Suppressor macrophage (primary cell): ENCODE measurements at regions not wholly inside any gene's neighbourhood (a gene's known extent, or its start where the extent isn't known, plus 50 kb on each side); places are given as distances from the start of the nearest gene placed in this dataset.

ENCODE experiments used
- DNase-seq, 4 experiments: peaks; one replicate each; pipeline ENCODE4 v3.0.0-alpha.2; 2020 to 2022

DNA sequence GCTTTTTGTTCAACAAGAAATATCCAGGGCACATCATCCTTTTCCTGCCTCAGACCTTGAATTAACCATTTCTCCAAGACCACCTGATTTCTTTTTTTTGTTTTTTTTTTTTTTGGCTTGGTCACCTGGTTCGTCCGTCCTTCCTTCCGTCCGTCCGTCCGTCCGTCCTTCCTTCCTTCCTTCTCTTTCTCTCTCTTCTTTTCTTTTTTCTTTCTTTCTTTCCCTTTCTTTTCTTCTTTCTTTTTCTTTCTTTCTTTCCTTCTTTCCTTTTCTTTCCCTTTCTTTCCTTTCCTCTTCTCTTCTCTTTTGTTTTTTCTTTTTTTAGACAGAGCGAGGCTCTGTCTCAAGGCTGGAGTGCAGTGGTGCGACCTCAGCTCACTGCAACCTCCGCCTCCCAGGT, 80.7 kb downstream of the TET3 start:
- no peak for DNase-seq

DNA sequence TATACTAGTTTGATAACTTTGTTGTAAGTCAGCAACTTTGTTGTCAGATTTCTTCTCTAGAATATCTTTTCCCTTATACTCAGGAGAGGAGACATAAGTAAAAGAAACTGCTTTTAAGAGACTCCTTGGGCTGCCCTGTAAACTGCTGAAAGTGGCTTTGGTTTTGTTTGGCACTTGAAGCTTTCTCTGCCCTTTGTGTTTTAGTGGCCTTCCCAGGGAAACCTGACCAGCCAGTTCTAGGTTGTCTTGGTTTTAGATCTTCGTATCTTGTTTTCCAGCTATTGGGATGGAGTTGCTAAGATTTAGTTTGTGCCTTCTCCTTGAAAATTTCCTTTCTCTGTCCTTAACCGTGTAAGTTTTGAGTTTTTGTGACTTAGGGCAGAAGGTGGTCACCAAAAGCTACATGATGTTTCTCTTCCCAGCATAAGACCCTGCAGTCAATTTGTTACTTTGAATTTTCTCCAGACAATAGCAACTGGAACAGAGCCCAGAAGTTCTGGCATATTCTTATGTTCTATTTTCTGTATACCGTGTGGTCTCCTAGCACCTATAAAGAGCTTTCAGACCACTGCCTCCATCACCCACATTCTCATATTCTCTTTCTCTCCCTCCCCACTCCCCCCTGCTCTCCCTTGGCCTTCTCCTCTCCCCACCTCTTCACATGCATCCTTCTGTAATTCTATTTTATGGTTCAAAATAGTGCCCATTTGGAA, 81.1 kb downstream of the BOLA3 start:
- no peak for DNase-seq

DNA sequence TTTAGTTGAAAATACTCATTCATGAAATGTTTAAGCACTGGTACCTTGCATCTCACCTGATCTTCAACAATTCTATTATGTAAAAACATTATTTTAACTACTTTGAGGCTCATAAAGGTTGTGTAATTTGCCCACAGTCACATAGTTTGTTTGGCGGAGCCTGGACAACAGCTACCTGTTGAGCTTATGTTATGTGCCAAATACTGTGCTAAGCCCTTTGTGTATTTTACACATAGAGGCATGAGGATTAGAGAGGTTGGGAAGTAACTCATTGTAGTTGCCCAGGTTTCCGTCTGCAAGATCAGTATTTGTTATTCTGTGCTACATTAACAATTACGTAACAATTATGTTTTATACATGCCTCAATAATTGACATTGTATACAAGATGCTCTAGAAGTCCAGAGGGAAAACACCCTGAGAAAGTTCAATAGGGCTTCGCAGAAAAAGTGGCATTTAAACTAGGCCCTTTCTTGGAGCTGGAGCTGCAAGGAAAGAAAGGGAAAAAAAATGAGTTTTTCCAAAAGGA, 80.4 kb downstream of the BOLA3 start:
- no peak for DNase-seq

DNA sequence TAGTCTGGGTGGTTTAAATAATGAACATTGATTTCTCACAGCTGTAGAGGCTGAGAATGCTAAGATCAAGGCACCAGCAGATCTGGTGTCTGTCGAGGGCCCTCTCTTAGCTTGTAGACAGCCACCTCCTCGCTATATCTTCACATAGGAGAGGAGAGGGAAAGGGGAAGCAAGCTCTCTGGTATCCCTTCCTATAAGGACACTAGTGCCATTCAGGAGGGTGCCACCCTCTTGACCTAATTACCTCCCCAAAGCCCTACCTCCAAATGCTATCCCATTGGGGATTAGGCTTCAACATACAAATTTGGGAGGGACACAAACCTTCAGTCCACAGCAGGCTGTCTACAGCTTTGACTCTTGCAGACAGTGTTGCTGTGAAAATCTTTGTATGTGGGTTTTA, 76.7 kb downstream of the BOLA3 start:
- DNase-seq: peak in 3 of 4 experiments; percentile 26 to 37 (median 36)

DNA sequence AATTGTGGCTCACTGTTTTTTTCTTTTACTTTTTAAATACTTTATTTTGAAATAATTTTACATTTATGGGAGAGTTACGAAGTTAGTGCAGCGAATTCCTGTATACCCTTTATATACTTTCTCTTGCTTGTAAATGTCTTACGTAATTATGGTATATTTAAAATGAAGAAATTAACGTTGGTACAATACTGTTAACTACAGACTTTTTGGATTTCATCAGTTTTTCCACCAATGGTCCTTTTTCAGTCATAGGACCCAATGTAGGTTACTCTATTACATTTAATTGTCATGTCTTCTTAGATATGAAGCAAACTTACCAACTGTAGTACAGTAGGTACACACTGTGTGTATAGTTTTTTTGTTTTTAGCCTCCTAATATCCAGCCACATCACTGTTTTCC, 76.3 kb downstream of the BOLA3 start:
- DNase-seq: peak in 1 of 4 experiments; percentile 7

DNA sequence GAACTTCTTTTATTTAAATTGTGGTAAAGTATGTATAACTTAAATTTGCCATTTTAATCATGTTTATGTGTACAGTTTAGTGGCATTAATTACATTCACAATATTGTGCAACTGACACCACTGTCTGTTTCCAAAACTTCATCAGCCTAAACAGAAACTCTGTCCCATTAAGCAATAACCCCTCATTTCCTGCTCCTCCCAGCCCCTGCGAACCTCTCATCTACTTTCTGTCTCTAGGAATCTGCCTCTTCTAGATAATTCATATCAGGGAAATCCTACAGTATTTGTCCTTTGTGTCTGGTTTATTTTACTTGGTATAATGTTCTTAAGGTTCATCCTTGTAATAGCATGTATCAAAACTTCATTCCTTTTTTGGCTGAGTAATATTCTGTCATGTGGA, 75.1 kb downstream of the BOLA3 start:
- DNase-seq: peak in 3 of 4 experiments; percentile 43 to 58 (median 51)

DNA sequence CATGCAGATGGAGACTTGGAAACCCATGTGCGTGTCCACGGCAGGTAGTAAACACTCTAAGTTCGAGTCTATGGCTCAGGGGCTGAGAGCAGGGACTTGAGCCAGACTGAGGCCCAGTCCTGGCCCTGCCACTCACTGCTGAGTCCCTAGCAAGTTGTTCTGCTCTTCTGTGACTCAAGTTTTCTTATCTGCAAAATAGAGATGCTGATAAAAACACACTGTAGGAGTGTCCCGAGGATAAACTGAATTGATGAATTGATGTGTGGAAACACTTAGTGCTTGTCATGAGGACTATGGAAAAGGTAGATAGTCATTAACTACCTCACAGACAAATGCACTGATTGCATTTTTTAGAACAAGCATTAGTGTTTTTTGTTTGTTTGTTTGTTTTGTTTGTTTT, 73.2 kb downstream of the BOLA3 start:
- no peak for DNase-seq

DNA sequence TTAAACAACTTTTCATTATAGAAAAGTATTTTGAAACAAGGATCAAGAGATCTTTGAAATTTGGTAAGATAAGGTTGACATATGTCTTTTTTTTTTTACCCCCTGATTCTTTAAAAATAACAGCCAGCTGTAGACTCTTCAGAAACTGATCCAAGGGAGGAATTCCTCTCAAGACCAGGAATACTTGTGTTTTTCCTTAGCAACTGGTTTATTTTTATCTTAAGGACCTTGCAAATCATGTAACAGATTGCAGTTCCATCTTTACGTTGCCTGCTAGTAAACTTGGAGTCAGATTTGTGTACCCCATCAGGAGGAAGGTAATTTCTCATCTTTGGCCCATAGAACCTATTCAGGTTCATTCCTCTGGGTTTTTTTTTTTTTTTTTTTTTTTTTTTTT, 71.6 kb downstream of the BOLA3 start:
- no peak for DNase-seq

DNA sequence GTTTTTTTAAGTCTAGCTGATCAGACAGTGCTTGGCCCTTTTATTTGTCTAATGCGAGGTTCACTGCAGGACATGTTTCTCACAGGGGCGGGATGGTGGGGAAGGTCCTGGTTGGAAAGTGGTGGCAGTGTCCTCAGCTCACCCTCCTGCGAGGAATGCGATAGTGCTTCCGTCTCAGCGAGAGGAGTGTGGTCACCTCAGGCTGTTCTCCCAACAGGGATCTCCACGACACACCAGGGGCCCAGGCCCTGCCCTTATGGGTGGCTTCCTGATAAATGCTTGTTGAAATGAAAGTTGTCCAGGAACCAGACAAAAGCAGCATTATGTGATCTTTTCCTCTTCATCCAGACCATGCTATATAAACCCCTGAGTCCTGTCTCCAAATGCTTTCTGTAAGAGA, 70.1 kb downstream of the BOLA3 start:
- peak in 1 of 4 experiments; percentile 4 for DNase-seq

DNA sequence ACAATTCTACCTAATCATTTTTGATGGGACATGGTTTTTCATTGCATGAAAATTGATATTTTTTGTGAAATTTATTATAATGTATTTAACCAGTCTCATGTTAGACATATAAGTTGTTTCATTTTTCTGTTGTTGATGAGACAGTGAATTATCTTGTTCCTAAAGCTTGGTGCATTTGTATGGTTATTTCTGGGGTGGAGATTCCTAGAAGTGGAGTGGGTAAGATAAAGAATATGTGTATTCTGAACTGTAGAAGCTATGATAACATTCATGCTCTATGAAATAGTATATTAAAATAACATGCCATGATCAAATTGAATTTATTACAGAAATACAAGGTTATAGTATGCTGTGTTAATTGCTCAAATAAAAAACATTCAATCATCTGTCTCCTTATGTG, 69.2 kb downstream of the BOLA3 start:
- no peak for DNase-seq

DNA sequence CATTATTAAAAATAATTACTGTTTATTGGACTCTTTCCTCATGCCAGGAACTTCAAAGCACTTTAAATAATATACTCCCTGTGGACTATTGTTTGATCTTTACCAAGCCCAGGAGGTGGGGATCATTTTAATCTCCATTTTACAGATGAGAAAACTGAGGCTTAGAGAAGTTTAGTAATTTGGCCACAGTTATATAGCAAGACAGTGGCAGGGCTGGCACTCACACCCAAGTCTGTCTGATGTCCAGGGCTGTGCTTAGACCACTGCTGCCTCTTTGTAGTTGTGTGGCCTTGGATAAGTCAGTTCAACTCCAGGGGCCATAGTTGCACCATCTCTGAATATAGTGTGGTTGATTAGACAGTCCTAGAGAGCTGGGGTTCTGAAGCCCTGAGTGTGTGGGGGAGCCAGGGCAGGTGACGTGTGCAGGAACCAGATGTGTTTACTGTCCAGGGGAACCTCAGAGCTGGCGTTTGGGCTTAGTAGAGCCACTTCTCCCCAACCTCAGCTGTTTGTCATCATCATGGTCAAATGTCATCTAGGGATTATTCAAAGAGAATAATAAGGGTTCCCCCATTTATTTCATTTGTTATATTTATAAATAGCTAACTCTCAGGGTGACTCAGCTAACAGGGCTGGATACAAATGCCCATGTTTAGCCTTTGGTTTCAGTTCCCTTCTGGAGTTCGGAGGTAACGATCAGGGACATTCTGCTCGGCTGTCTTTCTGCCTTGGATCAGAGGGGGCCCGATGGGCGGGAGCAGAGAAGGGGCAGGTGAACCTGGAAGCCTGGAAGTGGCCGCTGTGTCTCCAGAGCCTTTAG, 68.0 kb downstream of the BOLA3 start:
- peak; percentile 69 to 90 (median 82) for DNase-seq

DNA sequence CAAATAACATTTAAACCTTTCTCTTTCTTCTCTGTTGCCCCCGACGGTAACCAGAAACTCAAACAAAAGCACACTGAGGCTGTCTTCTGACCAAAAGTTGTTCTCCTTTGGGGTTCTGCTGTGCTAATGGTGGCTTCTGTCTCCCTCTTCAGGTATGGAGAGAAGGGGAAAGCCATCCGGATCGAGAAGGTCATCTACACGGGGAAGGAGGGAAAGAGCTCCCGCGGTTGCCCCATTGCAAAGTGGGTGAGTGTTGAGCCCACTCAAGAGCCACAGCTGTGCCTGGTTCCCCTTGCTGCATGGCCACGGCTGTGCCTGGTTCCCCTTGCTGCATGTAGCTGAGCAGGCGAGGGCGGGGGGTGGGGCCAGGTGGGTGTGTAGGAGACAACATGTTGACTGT, 67.4 kb downstream of the BOLA3 start:
- peak; percentile 55 to 81 (median 69) for DNase-seq

DNA sequence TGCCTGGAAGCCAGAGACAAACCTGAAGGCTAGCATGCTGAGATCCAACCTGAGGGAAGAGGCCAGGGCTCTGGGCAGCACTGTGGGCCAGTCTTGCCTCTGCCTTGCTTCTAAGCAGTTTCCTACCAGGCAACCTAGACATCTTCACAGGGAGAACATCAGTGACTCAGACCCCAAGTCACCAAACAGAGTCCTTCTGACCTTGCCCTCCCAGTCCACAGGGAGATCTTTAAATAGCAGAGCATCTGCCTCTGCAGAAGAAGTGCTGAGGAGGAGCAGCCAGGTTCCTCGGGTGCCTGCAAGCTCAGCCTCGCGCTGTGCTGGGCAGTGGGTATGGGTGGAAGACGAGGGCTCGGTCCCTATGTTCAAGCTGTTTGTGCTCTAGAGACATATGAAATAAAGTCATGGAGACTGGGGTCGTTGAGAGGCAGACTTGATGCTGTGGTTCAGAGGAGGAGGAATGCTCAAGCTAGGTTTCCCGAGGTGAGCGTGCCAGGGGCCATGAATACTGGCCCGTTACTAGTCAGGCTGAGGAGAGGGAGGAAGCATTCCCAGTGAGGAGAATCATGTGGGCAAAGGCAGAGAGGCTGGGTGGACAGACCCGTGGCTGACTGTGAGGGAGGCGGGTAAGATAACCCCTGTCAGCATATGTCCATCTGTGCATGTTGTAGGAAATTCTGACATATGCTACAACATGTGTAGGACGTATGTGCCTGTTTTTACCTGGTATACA, 66.5 kb downstream of the BOLA3 start:
- DNase-seq: peak in 1 of 4 experiments; percentile 3

DNA sequence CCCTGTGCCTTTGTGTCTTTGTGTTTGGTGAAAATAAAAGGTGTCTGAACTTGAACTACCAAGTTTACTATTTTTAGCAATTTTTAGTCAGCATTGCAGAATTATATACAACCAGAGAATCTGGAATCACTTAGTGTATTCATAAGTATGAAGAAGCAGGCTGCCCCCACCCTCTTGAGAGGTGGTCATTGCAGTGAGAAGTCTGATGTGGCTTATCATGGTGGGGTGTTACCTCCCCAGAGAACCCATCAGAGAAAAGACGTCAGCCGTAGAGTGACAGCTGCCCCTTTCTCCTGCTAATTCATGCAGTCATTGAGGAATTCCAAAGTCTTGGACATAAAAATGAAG, 66.0 kb downstream of the BOLA3 start:
- DNase-seq: no peak

DNA sequence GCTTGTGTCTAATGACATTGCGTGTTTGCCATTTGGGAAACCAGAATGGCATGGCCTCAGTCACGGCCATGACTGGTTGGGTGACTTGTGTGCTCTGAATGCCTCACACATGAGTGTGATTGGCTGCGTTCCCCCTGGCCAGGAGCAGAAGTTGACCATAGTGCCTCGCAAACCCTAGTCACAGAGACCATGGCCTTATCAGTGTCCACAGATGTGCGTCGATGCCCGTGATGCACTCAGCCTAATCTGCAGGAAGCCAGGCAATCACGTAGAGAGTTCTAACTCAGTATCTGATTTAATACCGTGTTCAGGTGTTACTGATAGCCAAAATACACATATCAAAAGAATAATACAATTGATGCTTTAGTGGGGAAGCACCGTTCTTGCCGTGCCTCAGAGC, 64.0 kb downstream of the BOLA3 start:
- DNase-seq: no peak
